ENCODE measurements at regions not wholly inside any gene's neighbourhood (a gene's known extent, or its start where the extent isn't known, plus 50 kb on each side); places are given as distances from the start of the nearest gene placed in this dataset.

GRCh38 chr14:29030970-29031369 is 264.4 kb downstream of the FOXG1 start:
- Histone ChIP-seq H3K9me1 (ENCODE audit: insufficient read depth, low read length) (no peaks in the 10 kb centered on the region), H4K91ac (ENCODE audit: insufficient read depth, low read depth, low read length) (no peak overlapping the region), H3K27me3 (ENCODE audit: control insufficient read depth, insufficient read depth, low read length) (no peaks in the 10 kb centered on the region), H2AFZ (replicated peaks; ENCODE audit: low read length, poor library complexity) (no peak overlapping the region), H3K56ac (ENCODE audit: extremely low read depth, insufficient read depth, low read length) (no peak overlapping the region), H2BK15ac (ENCODE audit: low read depth, low read length) (no peak overlapping the region), H4K8ac (ENCODE audit: low read depth in 2 of 2, low read length in 2 of 2) (no peak overlapping the region), H4K20me1 (ENCODE audit: insufficient read depth, low read length) (no peaks in the 10 kb centered on the region), H3K9me3 (ENCODE audit: control insufficient read depth, insufficient read depth, low read length) (no peaks in the 10 kb centered on the region), H2AK5ac (ENCODE audit: low read depth, low read length) (no peak overlapping the region), H3K79me1 (ENCODE audit: low read depth in 1 of 2, low read length in 2 of 2) (no peaks in the 10 kb centered on the region), H3K9ac (ENCODE audit: low read depth, low read length) (no peak overlapping the region), H3K27ac (ENCODE audit: insufficient read depth, low read length) (no peak overlapping the region), H3K4ac (ENCODE audit: low read depth, low read length) (no peak overlapping the region), H3K23ac (ENCODE audit: low read depth, low read length) (no peak overlapping the region), H3K4me3 (ENCODE audit: insufficient read depth, low read depth, low read length) (no peak overlapping the region), H3K4me2 (ENCODE audit: low read depth, low read length) (no peak overlapping the region), H2BK120ac (ENCODE audit: low read depth, low read length) (no peak overlapping the region), H3K18ac (ENCODE audit: low read depth, low read length) (no peak overlapping the region), H2AK9ac (replicated peaks; ENCODE audit: low read depth, low read length, poor library complexity) (no peak overlapping the region), H3K36me3 (ENCODE audit: control insufficient read depth, insufficient read depth, low read length) (no peaks in the 10 kb centered on the region), H3K4me1 (ENCODE audit: control insufficient read depth, insufficient read depth, low read length) (peaks cover 7% of the 10 kb centered on the region), H2BK20ac (ENCODE audit: low read depth, low read length) (no peak overlapping the region), H2BK5ac (ENCODE audit: low read depth, low read length, poor library complexity, severe bottlenecking) (no peak overlapping the region), H3K14ac (replicated peaks; ENCODE audit: low read depth, low read length) (no peak overlapping the region), H4K5ac (ENCODE audit: low read depth, low read length) (no peak overlapping the region)
- DNase-seq (no peak), ATAC-seq (ENCODE audit: low read depth) (no peak)
- intact Hi-C loops (cut with micrococcal nuclease) (no loop called here), in situ Hi-C loops (cut with MboI; ENCODE audit: low sequenced_read_pairs) (no loop called here), dilution Hi-C loops (cut with HindIII; ENCODE audit: low sequenced_read_pairs, unreplicated experiment) (no loop called here)
- CTCF ChIA-PET = interaction anchor here (1.1 to 1.2 kb wide), 2 partner anchors 14 to 34 kb away, joined by 3 read pairs; no protein-coding TSS in a partner anchor
- POLR2A ChIA-PET (ENCODE audit: unreplicated experiment) = no interaction called here
- BruUV-seq (replicated peaks) = no TSS peak
- TF ChIP-seq CEBPB (IDR thresholded peaks at IDR 0.05; ENCODE audit: low read depth, low read length) = peak; percentile 56; the same call in 1 of the 2 replicates
- TF ChIP-seq USF2 (IDR thresholded peaks at IDR 0.05; ENCODE audit: low read depth, low read length) = no peak
- WGBS, 2 experiments (ENCODE audit: extremely low coverage in 2 of 2, insufficient read length in 1 of 2) = no CpG with 5 or more reads among the region's 2 CpGs

Data from IMR-90 (cell line).